Stromal cell of bone marrow (primary cell): ENCODE measurements at regions not wholly inside any gene's neighbourhood (a gene's known extent, or its start where the extent isn't known, plus 50 kb on each side); places are given as distances from the start of the nearest gene placed in this dataset.
A peak's percentile ranks its signal among the peaks of the same experiment; 100 is the strongest.
"Not testable (repeated sequence)": the region's sequence is repeated elsewhere in the genome, so short reads cannot be mapped to it uniquely, and the experiment has no call there.

ENCODE experiments used
- DNase-seq: peaks from one replicate; pipeline ENCODE4 v3.0.0-alpha.2; 2012; ENCODE audit warnings: low read depth

GRCh38 chr5:173495225-173495904 lies 121.1 kb downstream of the BOD1 start:
- no peak for DNase-seq

GRCh38 chr5:173494446-173494845 lies 122.0 kb downstream of the BOD1 start:
- no peak for DNase-seq

DNA sequence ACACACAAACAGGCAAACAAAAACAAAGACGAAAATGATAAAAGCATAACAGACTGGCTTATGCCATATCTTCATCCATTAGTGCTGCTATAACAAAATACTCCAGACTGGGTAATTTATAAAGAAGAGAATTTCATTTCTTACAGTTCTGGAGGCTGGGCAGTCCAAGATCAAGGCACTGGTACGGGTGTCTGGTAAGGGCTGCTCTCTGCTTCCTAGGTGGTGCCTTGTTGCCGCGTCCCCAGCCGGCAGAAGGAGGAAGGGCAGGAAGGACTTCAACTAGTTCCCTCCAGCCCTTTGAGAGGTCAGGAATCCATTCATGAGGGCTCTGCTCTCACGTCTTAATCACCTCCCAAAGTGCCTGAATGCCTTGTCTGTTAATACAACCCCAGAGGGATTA lies 122.6 kb downstream of the BOD1 start:
- no peak for DNase-seq

- no peak for DNase-seq
Measured at GRCh38 chr5:173493040-173493439, 123.4 kb downstream of the BOD1 start.

- DNase-seq: no peak
Measured at GRCh38 chr5:173490681-173491080, 125.8 kb downstream of the BOD1 start.

DNA sequence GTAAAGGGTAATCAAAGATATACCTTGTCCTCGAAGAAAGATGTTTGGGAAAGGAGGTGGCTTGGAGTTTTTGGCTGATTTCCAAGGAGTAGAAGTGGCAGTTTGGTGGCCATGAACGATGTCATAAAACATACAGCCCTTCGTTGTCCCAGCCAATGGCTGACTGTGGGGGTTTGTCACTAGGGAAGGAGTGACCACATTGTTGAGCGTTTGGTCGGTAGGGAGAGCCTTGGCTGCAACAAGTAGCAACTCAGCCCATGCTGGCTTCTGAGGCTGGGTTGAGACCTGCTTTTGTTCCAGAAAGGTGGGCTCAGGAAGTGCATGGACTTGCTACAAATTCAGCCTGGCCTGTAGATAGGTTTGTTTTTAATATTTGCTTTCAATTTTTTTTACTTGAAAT lies 128.3 kb downstream of the BOD1 start:
- DNase-seq: no peak

DNA sequence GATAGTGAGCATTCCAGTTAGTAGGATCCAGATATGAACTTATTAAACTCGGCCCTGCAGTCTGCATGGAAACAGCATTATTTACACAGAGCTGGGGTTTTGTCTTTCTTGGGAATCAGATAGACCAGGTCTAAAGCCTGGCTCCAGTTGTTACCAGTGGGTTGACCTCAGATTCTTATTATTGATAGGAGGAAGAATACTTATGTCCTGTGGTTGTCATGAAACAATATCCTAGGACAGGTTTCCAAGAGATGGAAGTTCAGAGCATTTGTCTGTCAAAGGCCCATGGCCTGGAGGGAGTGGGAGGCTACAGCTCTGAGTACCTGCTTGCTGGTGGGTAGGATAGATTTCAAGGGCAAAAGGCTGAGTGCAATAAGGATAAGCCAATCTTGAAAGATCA lies 129.2 kb downstream of the BOD1 start:
- DNase-seq: no peak

DNA sequence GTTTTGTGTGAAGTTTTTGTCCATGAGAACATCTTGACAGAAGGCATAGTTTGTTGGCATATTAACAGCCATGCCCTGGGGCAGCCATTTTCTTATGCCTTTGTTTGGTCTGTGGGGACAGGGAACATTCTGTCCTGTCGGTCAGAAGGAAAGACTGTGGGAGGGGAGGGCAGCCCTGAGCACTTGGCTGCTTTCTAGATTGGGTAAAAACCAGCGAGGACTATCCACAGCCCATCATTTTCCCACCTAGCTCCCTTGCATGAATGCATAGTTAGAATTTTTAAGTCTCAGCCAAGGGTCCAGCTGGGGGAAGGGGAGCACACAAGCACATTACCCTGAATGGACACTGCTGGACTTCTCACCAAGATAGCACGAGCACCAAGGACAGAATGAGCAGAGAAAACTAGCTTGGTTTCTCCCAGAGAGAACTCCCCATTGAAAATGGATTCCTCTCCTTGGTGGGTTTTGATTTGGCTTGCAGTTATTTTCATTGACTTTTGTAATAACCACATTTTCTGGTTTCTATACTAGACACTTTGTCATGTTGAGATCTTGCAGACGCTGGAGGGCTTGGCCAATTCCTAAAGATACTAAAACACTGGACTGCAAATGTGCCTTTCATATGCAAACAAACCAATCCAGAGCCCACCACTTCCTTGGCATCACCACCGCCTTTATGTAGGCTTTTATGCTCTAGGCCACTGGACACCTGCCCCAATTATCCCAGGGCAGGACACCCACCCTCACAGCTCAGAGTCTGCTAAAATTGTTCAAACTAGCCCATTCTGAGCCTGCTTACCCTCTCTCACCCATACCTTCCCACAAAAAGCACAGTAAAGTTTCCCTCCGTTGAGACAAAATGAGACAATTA lies 129.9 kb downstream of the BOD1 start:
- no peak for DNase-seq

- no peak for DNase-seq
Measured at GRCh38 chr5:173484569-173484968, 131.9 kb downstream of the BOD1 start.

DNA sequence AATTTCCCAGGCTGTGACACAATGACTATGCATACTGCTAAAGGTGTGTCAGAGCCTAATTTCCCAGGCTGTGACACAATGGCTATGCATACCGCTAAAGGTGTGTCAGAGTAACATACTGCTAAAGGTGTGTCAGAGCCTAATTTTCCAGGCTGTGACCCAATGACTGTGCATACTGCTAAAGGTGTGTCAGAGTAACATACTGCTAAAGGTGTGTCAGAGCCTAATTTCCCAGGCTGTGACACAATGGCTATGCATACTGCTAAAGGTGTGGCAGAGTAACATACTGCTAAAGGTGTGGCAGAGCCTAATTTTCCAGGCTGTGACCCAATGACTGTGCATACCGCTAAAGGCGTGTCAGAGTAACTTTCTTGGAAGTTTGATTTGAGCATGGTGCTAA lies 132.9 kb downstream of the BOD1 start:
- DNase-seq: not testable (repeated sequence)

- DNase-seq: no peak
Measured at GRCh38 chr5:173483160-173483559, 133.3 kb downstream of the BOD1 start.

DNA sequence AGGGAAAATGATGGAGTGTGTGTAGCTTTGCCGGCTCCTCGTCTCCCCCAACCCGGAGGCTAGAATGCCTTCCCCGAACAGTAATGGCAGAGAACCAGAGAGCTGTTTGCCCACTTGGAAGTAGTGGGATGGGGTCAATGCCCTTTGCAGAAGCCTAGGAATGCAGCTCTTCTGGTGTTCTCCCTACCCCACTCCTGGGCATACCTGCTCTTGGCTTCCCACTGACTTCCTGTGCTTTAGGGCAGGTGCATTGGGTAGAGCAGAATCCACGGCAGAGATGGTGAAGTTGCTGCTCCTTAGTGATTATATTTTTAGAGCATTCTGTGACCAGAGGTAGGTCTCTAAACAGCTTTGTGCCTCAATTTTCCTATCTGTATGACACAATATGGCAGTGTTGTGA lies 134.6 kb downstream of the BOD1 start:
- no peak for DNase-seq

DNA sequence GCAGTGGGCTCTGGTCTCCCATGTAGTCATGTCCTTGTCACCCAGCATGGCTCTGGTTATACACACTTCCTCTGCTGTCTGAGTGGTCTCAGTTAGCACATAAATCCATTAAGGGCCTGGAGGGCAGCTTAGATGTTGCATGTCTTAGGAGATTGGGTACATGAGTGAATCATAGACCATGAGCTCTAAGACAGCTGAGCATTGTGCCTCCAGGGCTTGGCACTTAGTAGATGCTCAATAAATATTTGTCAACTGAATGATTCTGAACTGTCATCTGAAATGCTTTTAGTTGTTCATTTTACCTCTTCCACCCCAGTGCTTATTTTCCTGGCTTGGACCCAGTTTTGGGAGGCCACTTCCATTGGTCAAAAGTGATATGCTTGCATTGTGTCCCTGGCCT lies 135.6 kb downstream of the BOD1 start:
- DNase-seq: no peak

DNA sequence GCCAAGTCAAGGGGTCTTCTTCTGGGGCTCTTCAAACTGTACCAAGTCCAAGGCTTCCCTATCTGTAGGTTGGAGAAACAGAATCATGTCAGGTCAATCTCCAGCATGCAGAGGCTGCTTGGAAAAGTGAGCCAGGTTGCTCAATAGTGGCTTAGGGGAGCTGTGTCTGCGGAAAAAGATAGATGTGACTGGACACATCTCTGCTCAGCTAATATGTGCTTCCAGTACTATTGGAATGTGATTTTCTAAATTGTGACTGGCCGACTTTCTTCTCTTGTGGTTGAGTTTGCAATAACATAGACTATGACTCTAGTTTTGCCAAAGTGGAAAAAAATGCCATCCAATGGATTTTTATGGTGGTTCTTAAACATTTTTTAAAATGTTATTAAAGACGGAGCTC lies 136.7 kb downstream of the BOD1 start:
- DNase-seq: peak; percentile 53

DNA sequence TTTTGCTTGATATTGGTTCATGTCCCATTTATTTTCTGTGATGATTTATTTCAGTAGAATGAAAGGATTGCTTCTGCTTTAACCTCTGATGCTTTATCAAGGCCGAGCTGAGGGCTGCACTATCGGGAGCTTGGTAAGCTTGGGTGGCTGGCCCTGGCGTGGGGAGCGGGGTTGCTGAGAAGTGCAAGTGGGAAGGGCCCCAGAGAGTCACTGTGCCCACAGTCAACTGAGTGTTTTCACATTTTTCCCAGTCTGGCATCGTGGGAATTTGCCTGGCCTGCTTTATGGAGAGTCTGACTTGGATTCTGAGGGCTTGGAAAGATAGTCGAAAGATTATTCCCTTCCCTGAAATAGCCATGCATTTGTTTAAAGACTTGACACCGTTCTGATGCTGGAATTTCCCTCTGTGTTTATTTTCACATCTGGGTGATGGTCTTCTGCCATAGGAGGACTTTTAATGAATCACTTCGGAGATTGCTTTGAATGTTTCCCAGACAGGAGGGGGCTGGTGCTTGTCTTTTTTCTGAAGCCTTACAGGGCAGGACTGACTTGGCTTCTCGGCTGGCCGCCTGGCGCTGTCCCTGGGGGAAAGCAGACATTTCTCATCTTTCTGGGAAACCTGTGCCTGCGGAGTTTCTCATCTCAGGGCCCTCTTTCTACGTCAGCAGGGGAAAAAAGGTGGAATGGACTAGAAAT lies 139.0 kb downstream of the BOD1 start:
- no peak for DNase-seq

DNA sequence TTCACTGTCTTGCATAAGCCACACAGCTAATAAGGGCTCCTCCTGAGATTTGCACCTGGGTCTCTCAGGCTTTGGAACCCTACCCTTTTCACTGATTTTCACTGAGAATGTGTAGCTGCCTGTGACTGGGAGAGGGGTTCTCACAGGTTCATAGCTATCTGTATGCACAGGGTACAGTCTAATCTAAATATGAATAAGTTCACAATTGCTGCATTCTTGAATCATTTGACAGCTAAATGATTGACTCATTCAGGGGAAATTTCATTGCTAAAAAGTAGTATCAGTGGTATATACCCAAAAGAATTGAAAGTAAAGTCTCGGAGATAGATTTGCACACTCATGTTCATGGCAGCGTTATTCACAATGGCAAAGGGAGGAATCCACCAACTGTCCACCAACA lies 140.7 kb downstream of the BOD1 start:
- no peak for DNase-seq

DNA sequence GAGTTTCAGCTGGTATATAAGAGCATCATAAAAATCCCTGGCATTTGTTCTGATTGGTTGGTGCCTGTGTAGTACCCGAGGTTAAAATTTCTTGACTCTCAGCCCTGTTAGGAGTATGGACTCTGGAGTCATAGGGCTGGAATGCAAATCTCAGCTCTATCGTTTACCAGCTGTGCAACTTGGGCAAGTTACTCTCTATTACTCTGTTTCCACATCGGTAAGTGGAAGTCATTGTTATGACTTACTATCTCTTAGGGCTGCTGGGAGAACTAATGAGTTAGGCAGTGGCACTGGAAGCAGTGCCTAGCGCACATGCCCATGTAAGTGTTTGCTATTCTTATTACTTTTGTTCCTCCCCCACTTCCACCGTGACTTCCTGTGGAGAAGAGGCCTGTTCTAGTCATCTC lies 141.6 kb downstream of the BOD1 start:
- DNase-seq: no peak

- no peak for DNase-seq
Measured at GRCh38 chr5:173473288-173473687, 143.2 kb downstream of the BOD1 start.

GRCh38 chr5:173472784-173473278 lies 143.6 kb downstream of the BOD1 start:
- no peak for DNase-seq

- peak; percentile 97 for DNase-seq
Measured at GRCh38 chr5:173472164-173472563, 143.9 kb upstream of the STC2 start.

DNA sequence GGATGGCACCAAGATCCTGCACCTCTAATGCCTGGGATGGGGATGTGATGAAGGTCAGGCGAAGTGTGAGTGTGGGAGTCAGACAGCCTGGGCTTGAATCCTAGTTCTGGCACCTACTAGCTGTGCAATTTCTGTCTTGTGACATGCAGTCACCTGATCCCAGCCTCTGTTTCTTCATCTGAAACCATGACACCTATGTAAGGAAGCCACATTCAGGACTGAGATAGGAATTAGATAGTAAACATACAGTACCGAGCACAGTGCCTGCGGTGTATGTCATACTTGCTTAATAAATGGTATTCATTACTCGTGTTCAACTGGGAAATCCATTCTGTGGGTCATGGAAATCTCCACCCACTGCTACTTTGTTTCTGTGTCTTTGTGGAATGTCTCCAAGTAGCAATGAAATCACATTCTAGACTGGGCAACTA lies 140.6 kb upstream of the STC2 start:
- DNase-seq: peak; percentile 50

DNA sequence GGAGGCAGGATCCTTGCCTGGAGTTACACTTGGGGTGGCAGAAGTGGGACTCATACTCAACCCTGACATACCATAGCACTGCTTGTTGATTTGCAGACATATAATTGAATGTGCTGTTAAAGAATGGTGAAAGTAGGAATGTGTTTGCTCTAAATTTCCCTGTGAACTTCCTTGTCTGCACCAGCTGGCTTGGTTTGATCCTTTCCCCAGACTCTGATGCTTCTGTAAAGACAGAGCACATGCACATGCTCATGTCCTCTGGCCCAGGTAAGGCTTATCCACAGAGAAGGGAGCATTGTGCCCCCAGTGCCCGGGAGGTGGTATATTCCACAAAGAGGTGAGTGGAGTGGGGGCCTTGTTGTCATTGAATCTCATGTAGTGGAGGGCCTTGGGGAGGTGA lies 138.0 kb upstream of the STC2 start:
- no peak for DNase-seq

GRCh38 chr5:173464813-173465212 lies 136.6 kb upstream of the STC2 start:
- DNase-seq: no peak
